HepG2 (cell line): ENCODE measurements at regions not wholly inside any gene's neighbourhood (a gene's known extent, or its start where the extent isn't known, plus 50 kb on each side); places are given as distances from the start of the nearest gene placed in this dataset.

Source experiments
- ATAC-seq: fragments of 200-7000 bp; cut with Tn5 transposase; 3 replicates; pipeline ENCODE4 v1.9.1; 2020; ENCODE audit warnings: mild to moderate bottlenecking, moderate library complexity
- BruUV-seq: library from RNA; stranded (reverse); fragments of 400-500 nt; replicated peaks from 2 replicates; lab custom pipeline; 2021; lab: Mats Ljungman, UMichigan
- CTCF ChIA-PET: fragments of 300-600 bp; formaldehyde crosslinking; extraction: SDS; loops from one replicate; lab custom pipeline; 2021; ENCODE audit warnings: low total read pairs, inconsistent platforms, low intra/inter-chr PET ratio; lab: Yijun Ruan, JAX
- POLR2A ChIA-PET: fragments of 350-600 bp; sonication (Branson Sonifier 250); formaldehyde crosslinking; loops from one replicate; lab custom pipeline; 2020; ENCODE audit warnings: antibody characterized with exemption, inconsistent platforms; lab: Yijun Ruan, JAX
- DNase-seq: peaks from one replicate; pipeline ENCODE4 v3.0.0-alpha.2; 2015; ENCODE audit warnings: low spot score
- FAIRE-seq: peaks from 3 replicates; lab custom pipeline; 2011; peaks lifted over from hg19 to GRCh38; lab: Jason Lieb, UNC
- H2AFZ ChIP-seq: one replicate; pipeline ENCODE4 v1.6.1; 2011; ENCODE audit warnings: low read length, inconsistent platforms
- H3K27ac ChIP-seq: fragments of 300-600 bp; 3 replicates; pipeline ENCODE4 v1.8.0; 2011; ENCODE audit warnings: mixed run types, mild to moderate bottlenecking, mixed read lengths, low read length, inconsistent platforms; ENCODE audit not compliant: insufficient read depth; ENCODE audit errors: extremely low read length
- H3K27me3 ChIP-seq, 2 experiments: fragments of 200-600 bp in 1 of 2; 2 replicates in 1 of 2; 3 replicates in 1 of 2; pipeline versions ENCODE4 v1.6.0 to v1.8.0; 2011; ENCODE audit warnings: low read length in 2 of 2, mild to moderate bottlenecking in 2 of 2, moderate library complexity in 2 of 2, inconsistent platforms in 1 of 2; ENCODE audit not compliant: insufficient read depth in 2 of 2, control insufficient read depth in 1 of 2
- H3K36me3 ChIP-seq, 2 experiments: fragments of 200-600 bp in 1 of 2; replicated peaks in 1 of 2; 2 replicates in 1 of 2; 3 replicates in 1 of 2; pipeline versions ENCODE4 v1.5.1 to v1.8.0; 2011; ENCODE audit warnings: low read length in 2 of 2, inconsistent platforms in 1 of 2; ENCODE audit not compliant: insufficient read depth in 2 of 2, control insufficient read depth in 1 of 2
- H3K4me1 ChIP-seq: 2 replicates; pipeline ENCODE4 v1.5.1; 2012; ENCODE audit warnings: low read length, inconsistent platforms; ENCODE audit not compliant: insufficient read depth
- H3K4me2 ChIP-seq: 2 replicates; pipeline ENCODE4 v1.6.0; 2011; ENCODE audit warnings: low read depth, low read length, inconsistent platforms
- H3K4me3 ChIP-seq, 3 experiments: fragments of 200-600 bp in 1 of 3; sonication (generic), shearing (Covaris generic) in 1 of 3; replicated peaks in 1 of 3; 2 replicates each; pipeline ENCODE4 v1.5.1; 2011 to 2016; ENCODE audit warnings: low read length in 3 of 3, inconsistent platforms in 2 of 3, low read depth in 2 of 3, mild to moderate bottlenecking in 2 of 3, control low read depth in 1 of 3, mixed read lengths in 1 of 3; ENCODE audit not compliant: insufficient read depth in 1 of 3
- H3K79me2 ChIP-seq: one replicate; pipeline ENCODE4 v1.6.1; 2011; ENCODE audit warnings: low read length, inconsistent platforms; ENCODE audit not compliant: insufficient read depth
- H3K9ac ChIP-seq: 2 replicates; pipeline ENCODE4 v1.6.0; 2011; ENCODE audit warnings: mild to moderate bottlenecking, low read depth, low read length, inconsistent platforms; ENCODE audit not compliant: insufficient read depth
- H3K9me3 ChIP-seq: 2 replicates; pipeline ENCODE4 v1.5.1; 2012; ENCODE audit warnings: mild to moderate bottlenecking, low read length
- H4K20me1 ChIP-seq: 2 replicates; pipeline ENCODE4 v1.6.0; 2011; ENCODE audit warnings: inconsistent platforms, mild to moderate bottlenecking, low read length, moderate library complexity; ENCODE audit not compliant: insufficient read depth
- ATF7 ChIP-seq, 2 experiments: fragments of 450-650 bp in 1 of 2; sonication (generic) in 1 of 2; formaldehyde crosslinking in 1 of 2; IDR thresholded peaks; 2 replicates each; pipeline versions ENCODE4 v1.4.0 to v1.6.1; 2016 to 2020; ENCODE audit warnings: antibody characterized with exemption in 1 of 2, mild to moderate bottlenecking in 1 of 2, missing genetic modification reagents in 1 of 2
- CREB1 ChIP-seq, 2 experiments: fragments of 450-650 bp in 1 of 2; IDR thresholded peaks; 2 replicates each; pipeline ENCODE4 v1.6.1; 2016 to 2017; ENCODE audit warnings: control low read depth in 1 of 2, mild to moderate bottlenecking in 1 of 2, missing compliant biosample characterization in 1 of 2, missing genetic modification characterization in 1 of 2
- MLX ChIP-seq: IDR thresholded peaks from 2 replicates; pipeline ENCODE4 v1.6.1; 2016
- MYNN ChIP-seq: sonication (generic); formaldehyde crosslinking; IDR thresholded peaks from 2 replicates; pipeline ENCODE4 v1.4.0; 2020; ENCODE audit warnings: mild to moderate bottlenecking, low read depth, missing genetic modification reagents
- NCOA5 ChIP-seq: sonication (generic); formaldehyde crosslinking; IDR thresholded peaks from 2 replicates; pipeline ENCODE4 v1.4.0; 2020; ENCODE audit warnings: missing genetic modification reagents
- NFIC ChIP-seq: IDR thresholded peaks from 2 replicates; pipeline ENCODE4 v1.6.1; 2012; ENCODE audit warnings: mild to moderate bottlenecking, low read length, inconsistent platforms
- SCMH1 ChIP-seq: sonication (generic); formaldehyde crosslinking; IDR thresholded peaks from 2 replicates; pipeline ENCODE4 v1.9.0; 2021; ENCODE audit warnings: missing genetic modification reagents, mild to moderate bottlenecking, borderline replicate concordance
- SETDB1 ChIP-seq: sonication (generic); formaldehyde crosslinking; IDR thresholded peaks from 2 replicates; pipeline ENCODE4 v1.5.1; 2020; ENCODE audit warnings: missing genetic modification reagents, mild to moderate bottlenecking, borderline replicate concordance
- XRCC5 ChIP-seq: fragments of 200-400 bp; formaldehyde crosslinking; optimal IDR thresholded peaks from 2 replicates; pipeline ENCODE3; 2017; ENCODE audit warnings: mild to moderate bottlenecking, low read length
- ZEB1 ChIP-seq: IDR thresholded peaks from 2 replicates; pipeline ENCODE4 v1.6.1; 2012; ENCODE audit warnings: mild to moderate bottlenecking, low read depth, inconsistent platforms; ENCODE audit not compliant: insufficient replicate concordance
- ZFAT ChIP-seq: sonication (generic); formaldehyde crosslinking; conservative IDR thresholded peaks from 2 replicates; pipeline ENCODE4 v1.8.1; 2023; ENCODE audit warnings: missing genetic modification reagents, inconsistent platforms
- ZNF34 ChIP-seq: sonication (generic); formaldehyde crosslinking; IDR thresholded peaks from 2 replicates; pipeline ENCODE4 v1.4.0; 2020; ENCODE audit warnings: mild to moderate bottlenecking, missing genetic modification reagents, borderline replicate concordance
- ZNF460 ChIP-seq: sonication (generic); formaldehyde crosslinking; IDR thresholded peaks from 2 replicates; pipeline ENCODE4 v1.5.1; 2020; ENCODE audit warnings: missing genetic modification reagents, mild to moderate bottlenecking, borderline replicate concordance
- ZNF530 ChIP-seq: sonication (generic); formaldehyde crosslinking; IDR thresholded peaks from 2 replicates; pipeline ENCODE4 v1.5.0; 2020; ENCODE audit warnings: low read depth, mild to moderate bottlenecking, missing genetic modification reagents
- ZNF570 ChIP-seq: sonication (generic); formaldehyde crosslinking; IDR thresholded peaks from 2 replicates; pipeline ENCODE4 v1.4.0; 2020; ENCODE audit warnings: mild to moderate bottlenecking, missing genetic modification reagents, borderline replicate concordance
- ZNF761 ChIP-seq: sonication (generic); formaldehyde crosslinking; conservative IDR thresholded peaks from 2 replicates; pipeline ENCODE4 v1.4.0; 2020; ENCODE audit warnings: mild to moderate bottlenecking, missing genetic modification reagents
- WGBS: methylation state at CpG from one replicate; pipeline ENCODE4 v1.1.6; 2017; ENCODE audit warnings: low lambda C conversion rate; 5-methylcytosine and 5-hydroxymethylcytosine counted together
- in situ Hi-C: cut with HindIII; loops from 2 replicates; pipeline ENCODE4 v1.10.0; 2017; ENCODE audit warnings: low pct_unique_long_range_greater_than_20kb; ENCODE audit not compliant: extremely low pct_ligation_motif_present
- intact Hi-C: fragments of 100-400 bp; cut with micrococcal nuclease; formaldehyde crosslinking; loops from one replicate; pipeline ENCODE4 v1.10.0; 2022; ENCODE audit not compliant: unreplicated experiment
- TF ChIP-seq, protein P1 (sequence below): IDR thresholded peaks from 2 replicates; pipeline ENCODE4 v1.6.1; 2016; ENCODE audit warnings: missing genetic modification reagents, missing compliant biosample characterization
- TF ChIP-seq, protein P2 (sequence below): sonication (generic); formaldehyde crosslinking; IDR thresholded peaks from 2 replicates; pipeline ENCODE4 v1.5.0; 2020; ENCODE audit warnings: missing genetic modification reagents

- intact Hi-C loops: no loop called here
- ChIA-PET POLR2A (no interaction called here), CTCF (no interaction called here)
- Histone ChIP-seq H3K79me2 (no peaks in the 10 kb centered on the region), H3K27ac (no peak overlapping the region), H3K9ac (no peak overlapping the region), H4K20me1 (no peaks in the 10 kb centered on the region), H3K9me3 (no peaks in the 10 kb centered on the region), H3K4me1 (no peaks in the 10 kb centered on the region), H3K36me3 (no peaks in the 10 kb centered on the region), H3K27me3 (no peaks in the 10 kb centered on the region), H2AFZ (no peak overlapping the region), H3K4me3 (no peak overlapping the region), H3K4me2 (no peak overlapping the region)
- no peak for DNase-seq
- TF ChIP-seq NFIC (no peak), ZNF460 (no peak), NCOA5 (CRISPR knock-in tag) (no peak), CREB1 (IDR thresholded peaks at IDR 0.05) (peak; percentile 55; the same call in 1 of the 2 replicates), CREB1 (CRISPR knock-in tag; IDR thresholded peaks at IDR 0.05) (no peak), XRCC5 (no peak), ZFAT (CRISPR knock-in tag) (no peak)
- TF ChIP-seq, protein P1, sequence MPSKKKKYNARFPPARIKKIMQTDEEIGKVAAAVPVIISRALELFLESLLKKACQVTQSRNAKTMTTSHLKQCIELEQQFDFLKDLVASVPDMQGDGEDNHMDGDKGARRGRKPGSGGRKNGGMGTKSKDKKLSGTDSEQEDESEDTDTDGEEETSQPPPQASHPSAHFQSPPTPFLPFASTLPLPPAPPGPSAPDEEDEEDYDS: no peak
- BruUV-seq: no TSS peak
- in situ Hi-C loops: no loop called here
- no peak for ATAC-seq
- 30% methylated on average over 3 of the region's 3 CpGs for WGBS
- no peak for FAIRE-seq
Observed at GRCh38 chr9:111231801-111232580, 98.0 kb downstream of the OR2K2 start.

DNA sequence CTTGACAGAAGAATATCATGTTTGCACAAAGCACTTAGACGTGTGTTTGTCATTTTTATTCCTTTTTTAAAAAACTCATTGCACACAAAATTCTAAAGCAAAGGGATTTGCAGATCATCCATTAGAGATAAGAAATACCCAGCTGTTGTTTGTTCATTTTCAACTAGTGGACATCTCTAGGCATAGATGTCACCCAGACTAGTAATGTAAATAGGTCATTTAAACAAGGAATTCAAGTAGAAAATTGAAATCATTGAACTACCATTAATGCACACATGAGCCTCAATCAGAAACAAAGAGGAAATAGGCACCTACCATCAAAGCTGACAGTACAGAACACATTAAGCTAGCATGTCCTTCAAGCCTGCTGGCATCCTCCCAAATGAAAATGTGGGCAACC, 107.3 kb downstream of the OR2K2 start:
- WGBS: 0% methylated on average over 1 of the region's 1 CpG
- intact Hi-C loops (no loop called here), in situ Hi-C loops (no loop called here)
- Histone ChIP-seq H3K9ac (no peak overlapping the region), H4K20me1 (no peaks in the 10 kb centered on the region), H3K36me3 (no peaks in the 10 kb centered on the region), H3K27ac (no peak overlapping the region), H2AFZ (no peak overlapping the region), H3K9me3 (no peaks in the 10 kb centered on the region), H3K4me2 (no peak overlapping the region), H3K4me3 (no peak overlapping the region), H3K79me2 (no peaks in the 10 kb centered on the region), H3K27me3 (no peaks in the 10 kb centered on the region), H3K4me1 (no peaks in the 10 kb centered on the region)
- FAIRE-seq (no peak), DNase-seq (no peak), ATAC-seq (no peak)
- ChIA-PET POLR2A (no interaction called here), CTCF (no interaction called here)
- no TSS peak for BruUV-seq
- TF ChIP-seq ZNF530 (no peak), SCMH1 (no peak), ZNF761 (CRISPR knock-in tag) (no peak), ATF7 (IDR thresholded peaks at IDR 0.05) (no peak), ATF7 (CRISPR knock-in tag; IDR thresholded peaks at IDR 0.05) (no peak), ZNF570 (CRISPR knock-in tag) (no peak), ZNF34 (CRISPR knock-in tag) (no peak), ZEB1 (no peak), SETDB1 (CRISPR knock-in tag) (no peak), MYNN (CRISPR knock-in tag) (no peak), MLX (CRISPR knock-in tag) (no peak)
- TF ChIP-seq, protein P2, sequence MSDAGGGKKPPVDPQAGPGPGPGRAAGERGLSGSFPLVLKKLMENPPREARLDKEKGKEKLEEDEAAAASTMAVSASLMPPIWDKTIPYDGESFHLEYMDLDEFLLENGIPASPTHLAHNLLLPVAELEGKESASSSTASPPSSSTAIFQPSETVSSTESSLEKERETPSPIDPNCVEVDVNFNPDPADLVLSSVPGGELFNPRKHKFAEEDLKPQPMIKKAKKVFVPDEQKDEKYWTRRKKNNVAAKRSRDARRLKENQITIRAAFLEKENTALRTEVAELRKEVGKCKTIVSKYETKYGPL (CRISPR knock-in tag): no peak
